HepG2 (cell line): ENCODE measurements at regions not wholly inside any gene's neighbourhood (a gene's known extent, or its start where the extent isn't known, plus 50 kb on each side); places are given as distances from the start of the nearest gene placed in this dataset.

Experiments
- ATAC-seq: fragments of 200-7000 bp; cut with Tn5 transposase; 3 replicates; pipeline ENCODE4 v1.9.1; 2020; ENCODE audit warnings: mild to moderate bottlenecking, moderate library complexity
- BruUV-seq: library from RNA; stranded (reverse); fragments of 400-500 nt; replicated peaks from 2 replicates; lab custom pipeline; 2021; lab: Mats Ljungman, UMichigan
- CTCF ChIA-PET: fragments of 300-600 bp; formaldehyde crosslinking; extraction: SDS; loops from one replicate; lab custom pipeline; 2021; ENCODE audit warnings: low total read pairs, inconsistent platforms, low intra/inter-chr PET ratio; lab: Yijun Ruan, JAX
- POLR2A ChIA-PET: fragments of 350-600 bp; sonication (Branson Sonifier 250); formaldehyde crosslinking; loops from one replicate; lab custom pipeline; 2020; ENCODE audit warnings: antibody characterized with exemption, inconsistent platforms; lab: Yijun Ruan, JAX
- DNase-seq: peaks from one replicate; pipeline ENCODE4 v3.0.0-alpha.2; 2015; ENCODE audit warnings: low spot score
- FAIRE-seq: peaks from 3 replicates; lab custom pipeline; 2011; peaks lifted over from hg19 to GRCh38; lab: Jason Lieb, UNC
- H2AFZ ChIP-seq: one replicate; pipeline ENCODE4 v1.6.1; 2011; ENCODE audit warnings: low read length, inconsistent platforms
- H3K27ac ChIP-seq: fragments of 300-600 bp; 3 replicates; pipeline ENCODE4 v1.8.0; 2011; ENCODE audit warnings: mixed run types, mild to moderate bottlenecking, mixed read lengths, low read length, inconsistent platforms; ENCODE audit not compliant: insufficient read depth; ENCODE audit errors: extremely low read length
- H3K27me3 ChIP-seq, 2 experiments: fragments of 200-600 bp in 1 of 2; 2 replicates in 1 of 2; 3 replicates in 1 of 2; pipeline versions ENCODE4 v1.6.0 to v1.8.0; 2011; ENCODE audit warnings: low read length in 2 of 2, mild to moderate bottlenecking in 2 of 2, moderate library complexity in 2 of 2, inconsistent platforms in 1 of 2; ENCODE audit not compliant: insufficient read depth in 2 of 2, control insufficient read depth in 1 of 2
- H3K36me3 ChIP-seq, 2 experiments: fragments of 200-600 bp in 1 of 2; replicated peaks in 1 of 2; 2 replicates in 1 of 2; 3 replicates in 1 of 2; pipeline versions ENCODE4 v1.5.1 to v1.8.0; 2011; ENCODE audit warnings: low read length in 2 of 2, inconsistent platforms in 1 of 2; ENCODE audit not compliant: insufficient read depth in 2 of 2, control insufficient read depth in 1 of 2
- H3K4me1 ChIP-seq: 2 replicates; pipeline ENCODE4 v1.5.1; 2012; ENCODE audit warnings: low read length, inconsistent platforms; ENCODE audit not compliant: insufficient read depth
- H3K4me2 ChIP-seq: 2 replicates; pipeline ENCODE4 v1.6.0; 2011; ENCODE audit warnings: low read depth, low read length, inconsistent platforms
- H3K4me3 ChIP-seq, 3 experiments: fragments of 200-600 bp in 1 of 3; sonication (generic), shearing (Covaris generic) in 1 of 3; replicated peaks in 1 of 3; 2 replicates each; pipeline ENCODE4 v1.5.1; 2011 to 2016; ENCODE audit warnings: low read length in 3 of 3, inconsistent platforms in 2 of 3, low read depth in 2 of 3, mild to moderate bottlenecking in 2 of 3, control low read depth in 1 of 3, mixed read lengths in 1 of 3; ENCODE audit not compliant: insufficient read depth in 1 of 3
- H3K79me2 ChIP-seq: one replicate; pipeline ENCODE4 v1.6.1; 2011; ENCODE audit warnings: low read length, inconsistent platforms; ENCODE audit not compliant: insufficient read depth
- H3K9ac ChIP-seq: 2 replicates; pipeline ENCODE4 v1.6.0; 2011; ENCODE audit warnings: mild to moderate bottlenecking, low read depth, low read length, inconsistent platforms; ENCODE audit not compliant: insufficient read depth
- H3K9me3 ChIP-seq: 2 replicates; pipeline ENCODE4 v1.5.1; 2012; ENCODE audit warnings: mild to moderate bottlenecking, low read length
- H4K20me1 ChIP-seq: 2 replicates; pipeline ENCODE4 v1.6.0; 2011; ENCODE audit warnings: inconsistent platforms, mild to moderate bottlenecking, low read length, moderate library complexity; ENCODE audit not compliant: insufficient read depth
- JUNB ChIP-seq: sonication (generic); formaldehyde crosslinking; IDR thresholded peaks from 2 replicates; pipeline ENCODE4 v1.8.0; 2022; ENCODE audit warnings: missing genetic modification reagents, mild to moderate bottlenecking, borderline replicate concordance
- KLF9 ChIP-seq: IDR thresholded peaks from 2 replicates; pipeline ENCODE4 v1.6.1; 2016; ENCODE audit warnings: low read depth
- REXO4 ChIP-seq: sonication (generic); formaldehyde crosslinking; IDR thresholded peaks from 2 replicates; pipeline ENCODE4 v1.8.0; 2022; ENCODE audit warnings: missing genetic modification reagents, mild to moderate bottlenecking, borderline replicate concordance
- RFXANK ChIP-seq: IDR thresholded peaks from 2 replicates; pipeline ENCODE4 v1.6.1; 2016
- ZSCAN30 ChIP-seq: sonication (generic); formaldehyde crosslinking; IDR thresholded peaks from 2 replicates; pipeline ENCODE4 v1.5.0; 2020; ENCODE audit warnings: mild to moderate bottlenecking, missing genetic modification reagents
- WGBS: methylation state at CpG from one replicate; pipeline ENCODE4 v1.1.6; 2017; ENCODE audit warnings: low lambda C conversion rate; 5-methylcytosine and 5-hydroxymethylcytosine counted together
- in situ Hi-C: cut with HindIII; loops from 2 replicates; pipeline ENCODE4 v1.10.0; 2017; ENCODE audit warnings: low pct_unique_long_range_greater_than_20kb; ENCODE audit not compliant: extremely low pct_ligation_motif_present
- intact Hi-C: fragments of 100-400 bp; cut with micrococcal nuclease; formaldehyde crosslinking; loops from one replicate; pipeline ENCODE4 v1.10.0; 2022; ENCODE audit not compliant: unreplicated experiment
- TF ChIP-seq, protein P1 (sequence below): sonication (generic); formaldehyde crosslinking; IDR thresholded peaks from 2 replicates; pipeline ENCODE4 v1.4.0; 2020; ENCODE audit warnings: mild to moderate bottlenecking, missing genetic modification reagents
- TF ChIP-seq, protein P2 (sequence below): sonication (generic); formaldehyde crosslinking; IDR thresholded peaks from 2 replicates; pipeline ENCODE4 v1.4.0; 2020; ENCODE audit warnings: missing genetic modification reagents
- TF ChIP-seq, protein P3 (sequence below): fragments of 450-650 bp; IDR thresholded peaks from 2 replicates; pipeline ENCODE4 v1.6.1; 2016
- TF ChIP-seq, protein P4 (sequence below): sonication (generic); formaldehyde crosslinking; IDR thresholded peaks from 2 replicates; pipeline ENCODE4 v1.4.0; 2020; ENCODE audit warnings: missing genetic modification reagents, borderline replicate concordance

DNA sequence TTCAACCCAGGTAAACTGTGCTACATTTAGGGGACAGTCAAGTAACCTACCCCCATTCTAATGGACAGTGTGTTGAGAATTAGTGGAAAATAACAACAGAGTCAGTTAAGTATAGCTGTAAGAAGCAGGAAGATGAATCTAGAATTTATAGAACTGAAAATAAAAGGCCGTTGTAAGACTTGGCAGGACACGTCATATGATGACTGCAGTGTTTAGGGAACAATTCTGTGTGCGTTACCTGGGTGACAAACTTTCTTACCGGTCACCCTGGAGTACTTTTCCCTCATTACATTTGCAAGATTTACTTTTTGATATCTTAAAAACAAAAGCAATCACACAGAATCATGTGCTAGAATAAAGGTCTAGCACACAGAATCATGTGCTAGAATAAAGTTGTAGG lies 536.3 kb upstream of the ZNF717 start:
- POLR2A ChIA-PET = no interaction called here
- in situ Hi-C loops (no loop called here), intact Hi-C loops (no loop called here)
- FAIRE-seq (no peak), DNase-seq (no peak), ATAC-seq (no peak)
- WGBS = 40% methylated on average over 4 of the region's 4 CpGs
- Histone ChIP-seq H3K4me1 (no peaks in the 10 kb centered on the region), H4K20me1 (no peaks in the 10 kb centered on the region), H3K9ac (no peak overlapping the region), H3K79me2 (no peaks in the 10 kb centered on the region), H3K9me3 (no peaks in the 10 kb centered on the region; the same call in 1 of the 2 replicates), H2AFZ (no peak overlapping the region), H3K4me2 (no peak overlapping the region), H3K36me3 (no peaks in the 10 kb centered on the region), H3K27ac (no peak overlapping the region), H3K4me3 (no peak overlapping the region), H3K27me3 (no peaks in the 10 kb centered on the region)
- TF ChIP-seq, protein P1, sequence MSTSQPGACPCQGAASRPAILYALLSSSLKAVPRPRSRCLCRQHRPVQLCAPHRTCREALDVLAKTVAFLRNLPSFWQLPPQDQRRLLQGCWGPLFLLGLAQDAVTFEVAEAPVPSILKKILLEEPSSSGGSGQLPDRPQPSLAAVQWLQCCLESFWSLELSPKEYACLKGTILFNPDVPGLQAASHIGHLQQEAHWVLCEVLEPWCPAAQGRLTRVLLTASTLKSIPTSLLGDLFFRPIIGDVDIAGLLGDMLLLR (CRISPR knock-in tag) = no peak
- TF ChIP-seq, protein P2, sequence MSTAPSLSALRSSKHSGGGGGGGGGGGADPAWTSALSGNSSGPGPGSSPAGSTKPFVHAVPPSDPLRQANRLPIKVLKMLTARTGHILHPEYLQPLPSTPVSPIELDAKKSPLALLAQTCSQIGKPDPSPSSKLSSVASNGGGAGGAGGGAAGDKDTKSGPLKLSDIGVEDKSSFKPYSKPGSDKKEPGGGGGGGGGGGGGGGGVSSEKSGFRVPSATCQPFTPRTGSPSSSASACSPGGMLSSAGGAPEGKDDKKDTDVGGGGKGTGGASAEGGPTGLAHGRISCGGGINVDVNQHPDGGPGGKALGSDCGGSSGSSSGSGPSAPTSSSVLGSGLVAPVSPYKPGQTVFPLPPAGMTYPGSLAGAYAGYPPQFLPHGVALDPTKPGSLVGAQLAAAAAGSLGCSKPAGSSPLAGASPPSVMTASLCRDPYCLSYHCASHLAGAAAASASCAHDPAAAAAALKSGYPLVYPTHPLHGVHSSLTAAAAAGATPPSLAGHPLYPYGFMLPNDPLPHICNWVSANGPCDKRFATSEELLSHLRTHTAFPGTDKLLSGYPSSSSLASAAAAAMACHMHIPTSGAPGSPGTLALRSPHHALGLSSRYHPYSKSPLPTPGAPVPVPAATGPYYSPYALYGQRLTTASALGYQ (CRISPR knock-in tag) = no peak
- no peak for TF ChIP-seq RFXANK
- no peak for TF ChIP-seq JUNB (CRISPR knock-in tag)
- TF ChIP-seq, protein P3, sequence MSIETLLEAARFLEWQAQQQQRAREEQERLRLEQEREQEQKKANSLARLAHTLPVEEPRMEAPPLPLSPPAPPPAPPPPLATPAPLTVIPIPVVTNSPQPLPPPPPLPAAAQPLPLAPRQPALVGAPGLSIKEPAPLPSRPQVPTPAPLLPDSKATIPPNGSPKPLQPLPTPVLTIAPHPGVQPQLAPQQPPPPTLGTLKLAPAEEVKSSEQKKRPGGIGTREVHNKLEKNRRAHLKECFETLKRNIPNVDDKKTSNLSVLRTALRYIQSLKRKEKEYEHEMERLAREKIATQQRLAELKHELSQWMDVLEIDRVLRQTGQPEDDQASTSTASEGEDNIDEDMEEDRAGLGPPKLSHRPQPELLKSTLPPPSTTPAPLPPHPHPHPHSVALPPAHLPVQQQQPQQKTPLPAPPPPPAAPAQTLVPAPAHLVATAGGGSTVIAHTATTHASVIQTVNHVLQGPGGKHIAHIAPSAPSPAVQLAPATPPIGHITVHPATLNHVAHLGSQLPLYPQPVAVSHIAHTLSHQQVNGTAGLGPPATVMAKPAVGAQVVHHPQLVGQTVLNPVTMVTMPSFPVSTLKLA = no peak
- TF ChIP-seq REXO4 (CRISPR knock-in tag) = no peak
- no peak for TF ChIP-seq ZSCAN30 (CRISPR knock-in tag)
- TF ChIP-seq, protein P4, sequence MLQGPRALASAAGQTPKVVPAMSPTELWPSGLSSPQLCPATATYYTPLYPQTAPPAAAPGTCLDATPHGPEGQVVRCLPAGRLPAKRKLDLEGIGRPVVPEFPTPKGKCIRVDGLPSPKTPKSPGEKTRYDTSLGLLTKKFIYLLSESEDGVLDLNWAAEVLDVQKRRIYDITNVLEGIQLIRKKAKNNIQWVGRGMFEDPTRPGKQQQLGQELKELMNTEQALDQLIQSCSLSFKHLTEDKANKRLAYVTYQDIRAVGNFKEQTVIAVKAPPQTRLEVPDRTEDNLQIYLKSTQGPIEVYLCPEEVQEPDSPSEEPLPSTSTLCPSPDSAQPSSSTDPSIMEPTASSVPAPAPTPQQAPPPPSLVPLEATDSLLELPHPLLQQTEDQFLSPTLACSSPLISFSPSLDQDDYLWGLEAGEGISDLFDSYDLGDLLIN = no peak
- no peak for TF ChIP-seq KLF9 (CRISPR knock-in tag)
- BruUV-seq = no TSS peak
- CTCF ChIA-PET = no interaction called here
